Activated CD4-positive, alpha-beta memory T cell treated with anti-CD3 and anti-CD28 coated beads for 36 hours (primary cell): ENCODE measurements at regions not wholly inside any gene's neighbourhood (a gene's known extent, or its start where the extent isn't known, plus 50 kb on each side); places are given as distances from the start of the nearest gene placed in this dataset.
A peak's percentile ranks its signal among the peaks of the same experiment; 100 is the strongest.

Experiments
- CTCF ChIA-PET: fragments of 350-600 bp; sonication (Branson Sonifier 250); formaldehyde crosslinking; loops from one replicate; lab custom pipeline; 2021; ENCODE audit warnings: antibody characterized with exemption, inconsistent platforms; lab: Charles Lee
- POLR2A ChIA-PET: fragments of 350-600 bp; sonication (Branson Sonifier 250); formaldehyde crosslinking; loops from one replicate; lab custom pipeline; 2021; ENCODE audit warnings: antibody characterized with exemption; lab: Charles Lee
- DNase-seq: peaks from one replicate; pipeline ENCODE4 v3.0.0-alpha.2; 2020
- H3K27ac Mint-ChIP-seq: one replicate; pipeline ENCODE4 v1.8.0; 2021; ENCODE audit warnings: mixed read lengths
- H3K27me3 Mint-ChIP-seq: one replicate; pipeline ENCODE4 v1.8.0; 2021; ENCODE audit warnings: mixed read lengths
- H3K36me3 Mint-ChIP-seq: one replicate; pipeline ENCODE4 v1.8.0; 2021; ENCODE audit warnings: mixed read lengths
- H3K4me1 Mint-ChIP-seq: one replicate; pipeline ENCODE4 v1.8.0; 2021; ENCODE audit warnings: low read depth, mixed read lengths
- H3K4me3 Mint-ChIP-seq: one replicate; pipeline ENCODE4 v1.8.0; 2021; ENCODE audit warnings: mild to moderate bottlenecking, mixed read lengths
- H3K9me3 Mint-ChIP-seq: one replicate; pipeline ENCODE4 v1.8.0; 2021; ENCODE audit warnings: mixed read lengths
- intact Hi-C: fragments of 100-400 bp; cut with micrococcal nuclease; formaldehyde crosslinking; loops from one replicate; pipeline ENCODE4 v1.15.1; 2023

DNA sequence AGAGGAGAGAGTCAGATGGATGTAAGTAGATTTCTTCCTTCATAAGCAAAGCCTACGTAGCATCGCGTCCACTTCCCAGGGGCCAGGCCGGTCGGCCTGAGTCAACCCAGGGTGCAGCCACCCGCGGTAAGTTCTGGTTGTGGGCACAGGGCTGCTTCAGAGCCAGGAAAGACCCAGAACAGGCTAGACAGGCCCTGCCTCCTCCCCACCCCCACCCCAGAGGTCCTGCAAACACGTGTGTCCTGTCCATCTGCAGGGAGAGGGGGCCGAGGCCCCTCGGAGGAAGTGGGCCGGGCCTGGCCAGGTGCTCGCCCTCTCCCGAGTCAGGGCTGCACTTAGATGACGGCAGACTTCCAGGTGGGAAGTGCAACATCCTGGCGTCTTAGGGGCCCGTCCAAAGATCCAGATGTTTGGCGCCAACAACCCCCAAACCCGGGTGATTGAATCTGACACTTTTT lies 100.8 kb upstream of the ALDH1A3 start:
- H3K9me3 Mint-ChIP-seq = peaks cover 2% of the 10 kb centered on the region
- H3K27ac Mint-ChIP-seq = no peak overlapping the region
- H3K27me3 Mint-ChIP-seq = no peaks in the 10 kb centered on the region
- H3K36me3 Mint-ChIP-seq = no peaks in the 10 kb centered on the region
- ChIA-PET POLR2A (no interaction called here), CTCF (no interaction called here)
- intact Hi-C loops = no loop called here
- H3K4me1 Mint-ChIP-seq = no peaks in the 10 kb centered on the region
- no peak overlapping the region for H3K4me3 Mint-ChIP-seq
- DNase-seq = no peak

DNA sequence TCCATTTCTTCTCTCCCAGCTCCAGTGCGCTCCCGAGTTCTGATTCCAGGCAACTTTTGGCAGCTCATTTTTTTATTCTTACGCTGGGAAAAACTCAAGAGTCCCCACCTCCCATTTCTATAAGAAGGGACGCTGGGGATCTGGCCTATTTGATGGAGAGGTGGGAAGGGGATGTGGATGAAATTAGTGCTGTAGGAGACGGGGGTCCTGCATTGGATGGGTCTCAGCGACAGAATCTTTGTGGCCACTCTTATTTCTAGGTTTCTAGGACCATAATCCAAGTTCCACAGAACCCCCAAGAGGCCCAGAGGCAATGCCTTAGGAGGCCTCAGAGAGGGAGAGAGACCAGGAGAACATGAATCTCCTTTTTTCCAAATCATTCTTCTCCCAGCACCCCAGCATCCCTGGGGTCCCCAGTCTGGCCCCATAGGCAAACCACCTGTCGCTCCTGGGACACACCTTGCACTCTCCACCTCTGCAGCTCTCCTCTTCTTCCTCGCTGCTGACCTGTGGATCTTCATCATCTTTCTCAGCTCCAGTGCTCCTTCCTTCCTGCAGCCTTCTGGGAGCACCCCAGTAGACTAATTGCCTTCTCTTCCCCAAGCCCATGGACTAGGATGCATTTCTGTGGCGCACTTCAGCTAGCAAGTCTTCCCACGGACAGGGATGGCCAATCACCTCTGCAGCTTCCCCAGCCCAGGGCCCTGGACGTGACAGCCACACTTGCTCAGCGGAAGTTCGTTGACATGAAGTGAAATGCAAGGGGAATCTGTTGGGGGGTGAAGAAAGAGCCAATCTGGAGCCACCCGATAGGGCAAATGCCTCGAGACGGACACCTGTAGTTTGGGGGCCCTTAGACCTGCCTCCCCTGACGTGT lies 100.1 kb upstream of the ALDH1A3 start:
- intact Hi-C loops = no loop called here
- Mint-ChIP-seq H3K36me3 (no peaks in the 10 kb centered on the region), H3K27me3 (no peaks in the 10 kb centered on the region), H3K9me3 (peaks cover 2% of the 10 kb centered on the region), H3K4me3 (no peak overlapping the region), H3K4me1 (no peaks in the 10 kb centered on the region), H3K27ac (no peak overlapping the region)
- CTCF ChIA-PET = no interaction called here
- POLR2A ChIA-PET = no interaction called here
- DNase-seq = no peak

DNA sequence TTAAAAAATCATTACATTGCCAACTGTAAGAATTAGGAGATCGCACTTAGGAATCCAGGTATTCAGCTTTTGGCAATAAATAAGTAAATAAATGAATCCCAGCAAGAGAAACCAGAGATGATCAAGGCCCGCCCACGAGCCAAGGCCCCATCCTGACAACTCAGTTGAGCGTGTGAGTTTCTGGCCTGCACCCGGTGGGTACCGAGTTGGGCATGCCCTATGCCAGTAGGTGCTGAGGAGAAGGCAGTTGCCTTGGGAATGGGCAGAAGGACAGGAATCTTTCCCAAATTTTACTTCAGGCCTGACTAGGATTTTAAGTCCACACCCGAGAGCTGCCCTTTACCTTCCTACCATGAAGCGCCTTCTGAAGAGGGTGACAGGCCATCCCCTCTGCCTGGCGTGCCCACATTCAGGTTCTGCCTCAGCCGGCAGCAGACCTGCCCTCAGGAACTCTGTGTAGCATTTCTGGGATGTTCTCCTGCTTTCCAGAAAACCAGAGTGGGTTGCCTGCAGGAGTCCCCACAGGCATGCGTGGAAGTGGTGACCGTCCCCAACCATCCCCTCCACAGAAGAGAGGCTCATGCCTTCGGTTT lies 99.3 kb upstream of the ALDH1A3 start:
- H3K4me1 Mint-ChIP-seq = no peaks in the 10 kb centered on the region
- POLR2A ChIA-PET = no interaction called here
- no peak overlapping the region for H3K4me3 Mint-ChIP-seq
- intact Hi-C loops = no loop called here
- DNase-seq = no peak
- CTCF ChIA-PET = no interaction called here
- peaks cover 2% of the 10 kb centered on the region for H3K9me3 Mint-ChIP-seq
- H3K27me3 Mint-ChIP-seq = no peaks in the 10 kb centered on the region
- H3K27ac Mint-ChIP-seq = no peak overlapping the region
- no peaks in the 10 kb centered on the region for H3K36me3 Mint-ChIP-seq

DNA sequence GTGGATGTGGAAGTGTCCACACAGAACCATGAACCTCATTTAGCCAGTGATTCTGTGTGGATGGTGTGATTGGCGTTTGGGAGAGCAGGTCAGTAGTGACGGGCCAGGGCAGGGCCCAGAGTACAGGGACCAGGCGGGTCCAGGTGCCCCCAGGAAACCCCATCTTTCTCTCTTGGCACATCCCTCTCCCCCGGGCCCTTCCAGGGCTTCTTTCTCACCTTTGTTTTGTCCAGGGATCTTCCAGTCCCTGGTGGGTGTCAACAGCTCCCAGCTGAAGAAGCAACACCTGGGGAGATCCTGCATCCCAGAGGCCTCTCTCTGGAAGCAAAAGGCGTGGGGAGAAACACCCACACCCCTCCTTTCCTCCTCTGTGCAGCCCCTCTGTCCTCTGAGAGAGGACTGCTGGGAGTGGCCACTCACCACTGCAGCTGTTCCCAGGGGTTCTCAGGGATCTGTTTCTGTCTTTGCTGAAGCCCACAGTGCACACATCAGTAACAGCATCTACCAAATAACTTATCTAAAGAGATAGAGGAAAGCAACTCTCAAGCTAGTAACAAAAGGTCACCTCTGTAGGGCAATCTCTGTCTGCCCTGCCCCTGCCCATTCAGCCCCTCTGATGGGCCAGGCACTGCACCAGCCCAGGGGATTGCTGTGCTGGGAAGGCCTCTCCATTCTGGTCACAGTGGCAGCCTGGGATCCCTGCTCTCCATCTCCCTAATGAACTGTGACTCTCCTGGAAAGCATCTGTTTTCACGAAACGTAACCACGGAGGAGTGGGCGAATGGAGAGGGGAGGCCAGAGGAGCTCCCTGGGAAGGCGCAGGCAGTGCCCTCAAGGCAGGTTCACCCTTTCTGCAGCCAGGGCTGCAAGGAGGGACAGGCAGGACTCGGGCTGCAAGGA lies 98.3 kb upstream of the ALDH1A3 start:
- H3K4me3 Mint-ChIP-seq = no peak overlapping the region
- H3K27me3 Mint-ChIP-seq = no peaks in the 10 kb centered on the region
- POLR2A ChIA-PET = no interaction called here
- no peaks in the 10 kb centered on the region for H3K9me3 Mint-ChIP-seq
- DNase-seq = no peak
- H3K27ac Mint-ChIP-seq = no peak overlapping the region
- H3K4me1 Mint-ChIP-seq = no peaks in the 10 kb centered on the region
- CTCF ChIA-PET = no interaction called here
- H3K36me3 Mint-ChIP-seq = no peaks in the 10 kb centered on the region
- intact Hi-C loops = no loop called here

DNA sequence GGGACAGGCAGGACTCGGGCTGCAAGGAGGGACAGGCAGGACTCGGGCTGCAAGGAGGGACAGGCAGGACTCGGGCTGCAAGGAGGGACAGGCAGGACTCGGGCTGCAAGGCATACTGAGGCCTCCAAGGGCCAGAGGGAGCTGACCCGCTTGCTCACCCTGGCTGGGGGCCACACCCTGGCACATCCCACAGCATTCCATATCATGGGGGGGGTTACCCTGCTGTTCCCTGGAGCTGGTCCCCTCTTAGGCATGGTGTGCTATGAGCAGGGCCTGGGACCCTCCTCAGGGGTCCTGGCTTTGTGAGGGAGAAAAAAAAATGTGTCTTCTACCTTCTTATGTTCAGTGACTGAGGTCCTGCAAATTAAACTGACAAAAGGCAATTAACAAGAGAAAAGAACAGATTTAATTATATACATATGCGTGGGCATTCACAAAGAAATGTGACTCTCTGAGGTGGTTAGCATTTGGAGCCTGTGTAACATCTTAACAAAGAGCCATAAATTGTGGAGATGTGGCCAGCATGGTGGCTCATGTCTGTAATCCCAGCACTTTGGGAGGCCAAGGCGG lies 97.6 kb upstream of the ALDH1A3 start:
- intact Hi-C loops = no loop called here
- ChIA-PET POLR2A (no interaction called here), CTCF (no interaction called here)
- Mint-ChIP-seq H3K4me3 (no peak overlapping the region), H3K27ac (no peak overlapping the region), H3K36me3 (no peaks in the 10 kb centered on the region), H3K27me3 (no peaks in the 10 kb centered on the region), H3K9me3 (no peaks in the 10 kb centered on the region), H3K4me1 (no peaks in the 10 kb centered on the region)
- DNase-seq = no peak

DNA sequence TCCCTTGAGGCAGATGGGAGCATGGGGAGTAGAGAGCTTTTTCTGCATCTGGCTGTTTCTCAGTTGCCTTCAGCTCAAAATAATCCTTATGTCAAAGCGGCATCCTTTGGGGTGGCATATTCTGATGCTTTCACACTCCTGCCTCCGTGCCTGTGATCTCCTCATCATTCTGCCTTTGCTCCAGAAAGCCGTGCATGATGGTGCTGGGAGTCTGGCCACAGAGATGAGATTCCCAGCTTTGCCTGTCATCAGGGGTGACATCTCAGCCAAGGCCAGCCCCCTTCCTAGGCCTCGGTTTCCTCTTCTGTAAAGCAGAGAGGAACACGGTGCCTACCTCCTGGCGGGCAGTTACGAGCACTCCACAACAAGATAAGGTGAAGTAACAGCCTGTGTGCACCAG lies 96.3 kb upstream of the ALDH1A3 start:
- Mint-ChIP-seq H3K27me3 (no peaks in the 10 kb centered on the region), H3K9me3 (no peaks in the 10 kb centered on the region), H3K36me3 (no peaks in the 10 kb centered on the region), H3K4me1 (no peaks in the 10 kb centered on the region), H3K27ac (no peak overlapping the region), H3K4me3 (no peak overlapping the region)
- intact Hi-C loops = no loop called here
- no peak for DNase-seq
- CTCF ChIA-PET = interaction anchor here (0.7 kb wide), 1 partner anchor 18 kb away, joined by 3 read pairs; no protein-coding TSS in a partner anchor
- POLR2A ChIA-PET = no interaction called here

DNA sequence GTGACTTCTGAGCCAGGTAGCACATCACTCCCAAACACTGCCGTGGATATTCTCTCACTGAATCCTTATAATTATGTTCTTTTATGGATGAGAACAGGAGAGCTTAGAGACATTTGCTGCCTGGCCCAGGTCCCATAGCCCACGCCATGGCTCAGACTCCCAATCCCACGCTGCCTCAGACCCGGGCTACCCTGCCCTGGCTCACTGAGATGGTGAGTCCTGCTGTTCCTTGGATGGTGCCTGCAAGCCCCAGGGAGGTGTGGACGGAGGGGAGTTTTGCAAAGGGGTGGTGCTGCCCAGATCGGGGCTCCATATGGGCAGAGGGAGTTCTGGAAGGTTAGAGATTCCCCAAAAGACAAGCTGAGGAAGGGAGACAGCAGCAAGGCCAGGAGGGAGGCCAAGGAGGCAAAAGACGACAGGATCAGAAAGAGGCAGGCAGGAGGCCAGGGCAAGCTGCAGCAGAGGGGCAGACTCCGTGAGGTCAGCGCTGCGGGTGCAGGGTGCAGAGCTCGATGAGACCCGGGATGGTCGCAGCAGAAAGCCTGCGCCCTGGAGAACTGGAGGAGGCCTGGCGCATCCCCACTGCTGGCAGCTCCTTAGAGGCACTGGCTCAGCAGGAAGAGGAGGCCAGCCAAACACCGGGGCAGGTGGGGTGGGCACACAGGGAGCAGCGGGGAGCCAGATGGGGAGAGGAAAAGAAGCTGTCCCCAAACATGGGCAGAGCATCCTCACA lies 95.7 kb upstream of the ALDH1A3 start:
- CTCF ChIA-PET = no interaction called here
- H3K36me3 Mint-ChIP-seq = no peaks in the 10 kb centered on the region
- no peak overlapping the region for H3K4me3 Mint-ChIP-seq
- intact Hi-C loops = no loop called here
- no peaks in the 10 kb centered on the region for H3K4me1 Mint-ChIP-seq
- no peak overlapping the region for H3K27ac Mint-ChIP-seq
- no peaks in the 10 kb centered on the region for H3K9me3 Mint-ChIP-seq
- H3K27me3 Mint-ChIP-seq = no peaks in the 10 kb centered on the region
- POLR2A ChIA-PET = no interaction called here
- DNase-seq = no peak

DNA sequence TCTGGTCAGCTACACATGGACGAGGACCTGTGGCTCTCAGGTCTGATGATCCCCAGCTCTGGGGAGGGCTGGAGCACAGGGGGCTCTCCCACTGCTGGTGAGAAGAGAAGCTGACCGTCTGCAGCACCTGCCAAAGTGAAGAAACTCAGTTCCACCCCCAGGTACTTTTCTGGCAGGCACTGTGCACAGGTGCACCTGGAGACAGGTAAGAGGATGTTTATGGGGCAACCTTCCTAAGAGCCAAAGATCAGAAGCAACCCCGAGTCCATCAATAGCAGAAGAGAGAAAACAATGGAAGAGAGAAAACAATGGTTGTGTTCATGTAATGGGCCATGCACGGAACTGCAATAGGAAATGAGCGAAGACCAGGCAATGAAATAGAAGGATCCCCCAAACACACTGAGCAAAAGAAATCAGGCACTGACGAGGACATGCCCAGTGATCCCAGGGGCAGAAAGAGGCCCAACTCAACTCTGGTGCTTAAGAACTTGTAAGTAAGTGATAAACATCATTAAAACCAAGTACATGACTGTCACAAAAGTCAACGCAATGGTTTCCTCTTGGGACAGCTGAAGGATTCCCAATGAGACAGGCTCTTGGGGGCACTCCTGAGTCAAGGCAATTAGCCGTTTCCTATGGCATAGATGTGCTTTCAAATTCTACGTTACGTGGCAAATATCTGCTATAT lies 95.0 kb upstream of the ALDH1A3 start:
- H3K4me1 Mint-ChIP-seq = no peaks in the 10 kb centered on the region
- intact Hi-C loops = no loop called here
- POLR2A ChIA-PET = no interaction called here
- DNase-seq = no peak
- H3K9me3 Mint-ChIP-seq = no peaks in the 10 kb centered on the region
- H3K27me3 Mint-ChIP-seq = no peaks in the 10 kb centered on the region
- CTCF ChIA-PET = no interaction called here
- no peak overlapping the region for H3K27ac Mint-ChIP-seq
- no peaks in the 10 kb centered on the region for H3K36me3 Mint-ChIP-seq
- H3K4me3 Mint-ChIP-seq = no peak overlapping the region

DNA sequence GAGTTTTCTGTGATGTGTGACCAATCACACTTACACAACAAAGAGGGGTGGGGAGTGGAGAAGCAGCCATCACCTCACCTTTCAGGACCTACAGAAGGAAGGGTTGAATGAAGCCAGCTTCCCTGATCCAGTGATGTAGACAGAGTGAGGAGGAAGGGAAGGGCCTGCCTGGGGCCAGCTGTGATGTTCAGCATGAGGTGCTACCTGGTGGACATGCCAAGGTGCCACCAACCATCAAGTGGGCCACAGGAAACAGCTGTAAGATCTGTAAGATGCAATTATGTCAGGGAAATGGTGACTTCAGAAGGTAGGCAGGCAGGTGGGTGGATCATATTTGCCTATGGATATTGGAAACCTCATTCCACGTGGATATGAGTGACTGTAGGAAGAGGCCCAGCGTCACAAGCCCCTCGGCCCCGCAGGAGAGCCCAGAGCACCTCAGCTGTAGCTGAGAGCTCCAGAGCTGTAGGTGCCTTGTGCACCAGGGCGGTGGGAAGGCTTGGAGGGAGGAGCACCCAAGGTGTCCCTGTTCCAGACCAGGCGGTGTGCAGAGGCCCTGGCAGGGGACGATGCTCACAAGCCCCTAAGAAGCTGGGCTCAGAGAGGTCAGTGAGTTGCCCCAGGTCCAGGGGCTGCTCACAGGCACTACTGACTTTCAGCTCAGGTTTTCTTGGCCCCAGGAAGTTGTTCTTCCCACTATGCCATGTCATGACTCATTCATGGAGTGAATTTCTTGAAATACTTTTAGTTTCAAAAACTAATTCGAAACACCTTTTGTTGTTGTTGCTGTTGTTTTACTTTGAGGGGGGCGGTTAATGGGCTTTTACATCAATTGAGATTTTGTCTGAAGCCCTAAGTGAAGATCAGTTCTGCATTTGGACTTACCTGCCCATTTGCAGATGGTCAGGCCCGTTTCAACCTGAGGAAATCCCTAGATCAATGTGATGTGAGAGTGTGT lies 94.2 kb upstream of the ALDH1A3 start:
- peak; percentile 5 for DNase-seq
- H3K9me3 Mint-ChIP-seq = no peaks in the 10 kb centered on the region
- intact Hi-C loops = no loop called here
- ChIA-PET CTCF (no interaction called here), POLR2A (no interaction called here)
- H3K4me3 Mint-ChIP-seq = no peak overlapping the region
- no peak overlapping the region for H3K27ac Mint-ChIP-seq
- H3K36me3 Mint-ChIP-seq = no peaks in the 10 kb centered on the region
- no peaks in the 10 kb centered on the region for H3K4me1 Mint-ChIP-seq
- H3K27me3 Mint-ChIP-seq = no peaks in the 10 kb centered on the region

DNA sequence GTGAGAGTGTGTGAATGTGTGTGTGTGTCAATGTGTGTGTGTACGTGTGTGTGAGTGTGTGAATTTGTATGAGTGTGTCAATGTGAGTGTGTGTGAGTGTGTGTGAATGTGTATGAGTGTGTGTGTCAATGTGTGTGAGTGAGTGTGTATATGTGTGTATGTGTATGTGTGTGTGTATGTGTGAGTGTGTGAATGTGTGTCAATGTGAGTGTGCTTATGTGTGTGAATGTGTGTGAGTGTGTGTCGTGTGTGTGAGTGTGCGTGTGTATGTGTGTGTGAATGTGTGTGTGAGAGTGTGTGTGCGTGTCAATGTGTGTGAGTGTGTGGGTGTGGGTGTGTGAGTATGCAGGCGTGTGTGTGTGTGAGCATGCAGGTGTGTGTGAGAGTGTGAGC lies 93.5 kb upstream of the ALDH1A3 start:
- intact Hi-C loops = no loop called here
- Mint-ChIP-seq H3K4me1 (no peaks in the 10 kb centered on the region), H3K9me3 (no peaks in the 10 kb centered on the region), H3K27ac (no peak overlapping the region), H3K4me3 (no peak overlapping the region), H3K36me3 (no peaks in the 10 kb centered on the region), H3K27me3 (peaks cover 6% of the 10 kb centered on the region)
- ChIA-PET POLR2A (no interaction called here), CTCF (no interaction called here)
- no peak for DNase-seq
